SK-N-SH treated with all-trans-retinoic acid at 6 μM for 48 hours (cell line): ENCODE measurements at regions not wholly inside any gene's neighbourhood (a gene's known extent, or its start where the extent isn't known, plus 50 kb on each side); places are given as distances from the start of the nearest gene placed in this dataset.

Experiments
- ISL1 ChIP-seq: fragments of 250-450 bp; sonication (Bioruptor Pico); IDR thresholded peaks from 2 replicates; pipeline ENCODE4 v2.1.2; 2022; ENCODE audit warnings: mild to moderate bottlenecking, moderate library complexity
- PATZ1 ChIP-seq: fragments of 250-450 bp; sonication (Bioruptor Pico); IDR thresholded peaks from 2 replicates; pipeline ENCODE4 v1.8.0; 2020; ENCODE audit warnings: mild to moderate bottlenecking, moderate library complexity, borderline replicate concordance
- SNAI2 ChIP-seq: fragments of 250-450 bp; sonication (Bioruptor Pico); IDR thresholded peaks from 2 replicates; pipeline ENCODE4 v1.5.0; 2020; ENCODE audit warnings: mild to moderate bottlenecking, moderate library complexity

- TF ChIP-seq PATZ1 (CRISPR knock-in tag) (no peak), SNAI2 (no peak), ISL1 (CRISPR knock-in tag) (no peak)
Observed at GRCh38 chr9:113788616-113789330, 87.3 kb upstream of the ZNF618 start.
